IMR-90 (cell line): ENCODE measurements at regions not wholly inside any gene's neighbourhood (a gene's known extent, or its start where the extent isn't known, plus 50 kb on each side); places are given as distances from the start of the nearest gene placed in this dataset.

Experiments
- CHD1 ChIP-seq: IDR thresholded peaks from 2 replicates; pipeline ENCODE4 v1.6.1; 2012; ENCODE audit warnings: low read depth, low read length, improper control_type of control experiment
- FOS ChIP-seq: fragments of 150-350 bp; IDR thresholded peaks from 2 replicates; pipeline ENCODE4 v1.6.1; 2016; ENCODE audit warnings: low read depth, low read length
- POLR2A ChIP-seq: IDR thresholded peaks from 2 replicates; pipeline ENCODE4 v1.6.1; 2012; ENCODE audit warnings: mild to moderate bottlenecking, low read depth, low read length
- RAD21 ChIP-seq: IDR thresholded peaks from 2 replicates; pipeline ENCODE4 v1.6.1; 2012; ENCODE audit warnings: low read length, improper control_type of control experiment
- RFX5 ChIP-seq: IDR thresholded peaks from 2 replicates; pipeline ENCODE4 v1.8.0; 2012; ENCODE audit warnings: low read depth, mild to moderate bottlenecking, low read length, moderate library complexity
- USF2 ChIP-seq: fragments of 150-350 bp; IDR thresholded peaks from 2 replicates; pipeline ENCODE4 v1.6.1; 2017; ENCODE audit warnings: mild to moderate bottlenecking, antibody characterized with exemption, low read length, low read depth
- TF ChIP-seq, protein P1 (sequence below): conservative IDR thresholded peaks from 2 replicates; pipeline ENCODE4 v1.5.1; 2012; ENCODE audit warnings: mild to moderate bottlenecking, low read depth, low read length, improper control_type of control experiment

DNA sequence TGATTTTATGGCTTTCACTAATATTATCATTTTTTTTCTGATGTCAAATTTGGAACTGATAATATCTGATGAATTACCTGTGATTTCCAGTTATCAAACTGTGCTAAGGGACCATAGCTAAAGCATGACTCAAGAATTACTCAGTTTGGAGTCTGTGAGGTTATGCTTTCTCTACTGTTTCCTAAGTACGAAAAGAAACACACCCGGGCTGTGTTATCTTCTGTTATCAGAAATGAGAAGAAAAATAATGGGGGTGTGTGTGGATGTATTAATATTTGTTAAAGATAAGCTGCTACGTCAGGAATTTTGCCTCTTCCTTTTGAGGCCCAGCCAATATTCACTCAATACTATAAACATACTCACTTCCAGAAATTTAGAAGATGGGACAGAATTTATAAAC lies 1401.9 kb upstream of the FLRT2 start:
- TF ChIP-seq, protein P1, sequence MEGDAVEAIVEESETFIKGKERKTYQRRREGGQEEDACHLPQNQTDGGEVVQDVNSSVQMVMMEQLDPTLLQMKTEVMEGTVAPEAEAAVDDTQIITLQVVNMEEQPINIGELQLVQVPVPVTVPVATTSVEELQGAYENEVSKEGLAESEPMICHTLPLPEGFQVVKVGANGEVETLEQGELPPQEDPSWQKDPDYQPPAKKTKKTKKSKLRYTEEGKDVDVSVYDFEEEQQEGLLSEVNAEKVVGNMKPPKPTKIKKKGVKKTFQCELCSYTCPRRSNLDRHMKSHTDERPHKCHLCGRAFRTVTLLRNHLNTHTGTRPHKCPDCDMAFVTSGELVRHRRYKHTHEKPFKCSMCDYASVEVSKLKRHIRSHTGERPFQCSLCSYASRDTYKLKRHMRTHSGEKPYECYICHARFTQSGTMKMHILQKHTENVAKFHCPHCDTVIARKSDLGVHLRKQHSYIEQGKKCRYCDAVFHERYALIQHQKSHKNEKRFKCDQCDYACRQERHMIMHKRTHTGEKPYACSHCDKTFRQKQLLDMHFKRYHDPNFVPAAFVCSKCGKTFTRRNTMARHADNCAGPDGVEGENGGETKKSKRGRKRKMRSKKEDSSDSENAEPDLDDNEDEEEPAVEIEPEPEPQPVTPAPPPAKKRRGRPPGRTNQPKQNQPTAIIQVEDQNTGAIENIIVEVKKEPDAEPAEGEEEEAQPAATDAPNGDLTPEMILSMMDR: no peak
- no peak for TF ChIP-seq RAD21
- no peak for TF ChIP-seq POLR2A
- TF ChIP-seq CHD1: no peak
- TF ChIP-seq USF2: no peak
- no peak for TF ChIP-seq FOS
- no peak for TF ChIP-seq RFX5
